WTC11 (cell line): ENCODE measurements at regions not wholly inside any gene's neighbourhood (a gene's known extent, or its start where the extent isn't known, plus 50 kb on each side); places are given as distances from the start of the nearest gene placed in this dataset.

Experiments used
- ATF1 ChIP-seq: sonication (generic); formaldehyde crosslinking; IDR thresholded peaks from 2 replicates; pipeline ENCODE4 v1.8.1; 2023; ENCODE audit warnings: mild to moderate bottlenecking, moderate library complexity, missing genetic modification reagents
- ATF3 ChIP-seq: sonication (generic); formaldehyde crosslinking; conservative IDR thresholded peaks from 2 replicates; pipeline ENCODE4 v1.8.1; 2022; ENCODE audit warnings: mild to moderate bottlenecking, missing genetic modification reagents
- CDX4 ChIP-seq: fragments of 250-450 bp; sonication (Bioruptor Pico); IDR thresholded peaks from 2 replicates; pipeline ENCODE4 v1.9.0; 2021; ENCODE audit warnings: moderate library complexity, mild to moderate bottlenecking, inconsistent platforms, borderline replicate concordance
- CREB1 ChIP-seq: sonication (generic); formaldehyde crosslinking; IDR thresholded peaks from 2 replicates; pipeline ENCODE4 v1.8.0; 2023; ENCODE audit warnings: mild to moderate bottlenecking, missing genetic modification reagents
- CTCF ChIP-seq: fragments of 200-600 bp; IDR thresholded peaks from 2 replicates; pipeline ENCODE4 v1.8.0; 2022; ENCODE audit warnings: antibody characterized with exemption
- ESRRA ChIP-seq: sonication (generic); formaldehyde crosslinking; IDR thresholded peaks from 2 replicates; pipeline ENCODE4 v1.8.1; 2022; ENCODE audit warnings: mild to moderate bottlenecking, missing genetic modification reagents, borderline replicate concordance
- NFE2L1 ChIP-seq: sonication (generic); formaldehyde crosslinking; IDR thresholded peaks from 2 replicates; pipeline ENCODE4 v1.8.1; 2023; ENCODE audit warnings: missing genetic modification reagents
- SMAD3 ChIP-seq: sonication (generic); formaldehyde crosslinking; IDR thresholded peaks from 2 replicates; pipeline ENCODE4 v1.8.0; 2022; ENCODE audit warnings: missing genetic modification reagents, mild to moderate bottlenecking, borderline replicate concordance
- SP1 ChIP-seq: sonication (generic); formaldehyde crosslinking; conservative IDR thresholded peaks from 2 replicates; pipeline ENCODE4 v1.8.1; 2022; ENCODE audit warnings: missing genetic modification reagents
- TCF7 ChIP-seq: sonication (generic); formaldehyde crosslinking; IDR thresholded peaks from 2 replicates; pipeline ENCODE4 v1.8.0; 2022; ENCODE audit warnings: mild to moderate bottlenecking, low read depth, missing genetic modification reagents, moderate library complexity
- USF1 ChIP-seq: sonication (generic); formaldehyde crosslinking; IDR thresholded peaks from 2 replicates; pipeline ENCODE4 v1.8.0; 2022; ENCODE audit warnings: mild to moderate bottlenecking, missing genetic modification reagents
- ZNF121 ChIP-seq: sonication (generic); formaldehyde crosslinking; IDR thresholded peaks from 2 replicates; pipeline ENCODE4 v1.8.0; 2023; ENCODE audit warnings: missing genetic modification reagents
- ZNF423 ChIP-seq: fragments of 250-450 bp; sonication (Bioruptor Pico); IDR thresholded peaks from 2 replicates; pipeline ENCODE4 v2.1.2; 2022; ENCODE audit warnings: mild to moderate bottlenecking, moderate library complexity

- TF ChIP-seq ATF1 (CRISPR knock-in tag), result no peak
- no peak for TF ChIP-seq CREB1 (CRISPR knock-in tag)
- no peak for TF ChIP-seq TCF7 (CRISPR knock-in tag)
- TF ChIP-seq SP1, result no peak
- no peak for TF ChIP-seq SMAD3 (CRISPR knock-in tag)
- TF ChIP-seq ESRRA (CRISPR knock-in tag), result no peak
- TF ChIP-seq ATF3 (CRISPR knock-in tag), result no peak
- TF ChIP-seq CTCF, result no peak
- TF ChIP-seq CDX4 (CRISPR knock-in tag), result no peak
- no peak for TF ChIP-seq ZNF423 (CRISPR knock-in tag)
- TF ChIP-seq NFE2L1 (CRISPR knock-in tag), result no peak
- TF ChIP-seq USF1 (CRISPR knock-in tag), result no peak
- TF ChIP-seq ZNF121 (CRISPR knock-in tag), result no peak
Measured at GRCh38 chr5:115409094-115409493, 112.6 kb upstream of the CCDC112 start.
